ENCODE measurements at regions not wholly inside any gene's neighbourhood (a gene's known extent, or its start where the extent isn't known, plus 50 kb on each side); places are given as distances from the start of the nearest gene placed in this dataset.

DNA sequence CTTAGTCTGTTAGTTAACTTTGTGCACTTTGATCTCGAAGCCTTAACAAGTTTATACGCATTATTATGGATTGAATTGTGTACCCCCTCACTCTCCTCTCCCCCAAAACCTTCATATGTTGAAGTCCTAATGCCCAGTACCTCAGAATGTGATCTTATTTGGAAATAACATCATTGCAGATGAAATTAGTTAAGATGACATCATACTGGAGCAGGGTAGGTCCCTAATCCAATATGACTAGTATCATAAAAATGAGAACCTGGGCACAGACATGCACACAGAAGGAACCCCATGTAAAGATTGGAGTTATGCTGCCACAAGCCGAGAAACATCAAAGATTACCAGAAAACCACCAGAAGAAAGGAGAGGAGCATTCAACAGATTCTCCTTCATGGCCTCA is 85.8 kb upstream of the TSC22D1 start:
- no peak overlapping the region for H3K4me3 ChIP-seq
- no peak overlapping the region for H2AFZ ChIP-seq (ENCODE audit: low read depth, low read length)
- FAIRE-seq = no peak
- DNase-seq (ENCODE audit: extremely low read depth in 1 of 4, low spot score in 3 of 4) = no peak
- H3K79me2 ChIP-seq (ENCODE audit: control insufficient read depth, insufficient read depth, low read length) = no peaks in the 10 kb centered on the region
- H3K9me1 ChIP-seq (ENCODE audit: control insufficient read depth, insufficient read depth, low read length) = no peaks in the 10 kb centered on the region
- ChIA-PET POLR2A (interaction anchor here (1.1 kb wide), 1 partner anchor 10 kb away, joined by 3 read pairs; no protein-coding TSS in a partner anchor), CTCF (ENCODE audit: low intra/inter-chr PET ratio) (no interaction called here)
- no peak overlapping the region for H3K9ac ChIP-seq (ENCODE audit: insufficient read depth in 1 of 2, low read depth in 2 of 2, low read length in 2 of 2)
- H4K20me1 ChIP-seq (replicated peaks; ENCODE audit: control insufficient read depth, insufficient read depth, low read length) = no peaks in the 10 kb centered on the region
- H3K27me3 ChIP-seq (ENCODE audit: control insufficient read depth in 2 of 2, insufficient read depth in 2 of 2, low read length in 2 of 2) = peaks cover 0 to 13% of the 10 kb centered on the region in 2 experiments; a peak in 2 of 5 replicates
- intact Hi-C loops (cut with micrococcal nuclease) (no loop called here), in situ Hi-C loops (cut with MboI) (no loop called here)
- WGBS (ENCODE audit: insufficient coverage, low coverage, missing lambda C conversion rate) = 4% methylated on average over 3 of the region's 3 CpGs
- no peak overlapping the region for H3K4me2 ChIP-seq (ENCODE audit: insufficient read depth, low read length)
- no peak for ATAC-seq
- H3K27ac ChIP-seq (ENCODE audit: extremely low read depth, low read depth, low read length) = no peak overlapping the region
- no peaks in the 10 kb centered on the region for H3K4me1 ChIP-seq (replicated peaks in 1 of 2; ENCODE audit: control insufficient read depth in 2 of 2, insufficient read depth in 2 of 2, low read length in 2 of 2)
- TF ChIP-seq FOXM1 (IDR thresholded peaks at IDR 0.05; ENCODE audit: low read depth) = no peak
- TF ChIP-seq FOXM1 (CRISPR knock-in tag; IDR thresholded peaks at IDR 0.05; ENCODE audit: low read depth) = no peak
- TF ChIP-seq GTF2A2 (tag; IDR thresholded peaks at IDR 0.05) = no peak
- TF ChIP-seq BHLHE40 (IDR thresholded peaks at IDR 0.05; ENCODE audit: low read length) = no peak
- TF ChIP-seq NFIX (CRISPR knock-in tag; IDR thresholded peaks at IDR 0.05; ENCODE audit: low read depth) = no peak
- TF ChIP-seq ZNF431 (CRISPR knock-in tag; IDR thresholded peaks at IDR 0.05) = no peak
- no peak for TF ChIP-seq FOXJ2 (tag; IDR thresholded peaks at IDR 0.05)
- TF ChIP-seq, protein P1, sequence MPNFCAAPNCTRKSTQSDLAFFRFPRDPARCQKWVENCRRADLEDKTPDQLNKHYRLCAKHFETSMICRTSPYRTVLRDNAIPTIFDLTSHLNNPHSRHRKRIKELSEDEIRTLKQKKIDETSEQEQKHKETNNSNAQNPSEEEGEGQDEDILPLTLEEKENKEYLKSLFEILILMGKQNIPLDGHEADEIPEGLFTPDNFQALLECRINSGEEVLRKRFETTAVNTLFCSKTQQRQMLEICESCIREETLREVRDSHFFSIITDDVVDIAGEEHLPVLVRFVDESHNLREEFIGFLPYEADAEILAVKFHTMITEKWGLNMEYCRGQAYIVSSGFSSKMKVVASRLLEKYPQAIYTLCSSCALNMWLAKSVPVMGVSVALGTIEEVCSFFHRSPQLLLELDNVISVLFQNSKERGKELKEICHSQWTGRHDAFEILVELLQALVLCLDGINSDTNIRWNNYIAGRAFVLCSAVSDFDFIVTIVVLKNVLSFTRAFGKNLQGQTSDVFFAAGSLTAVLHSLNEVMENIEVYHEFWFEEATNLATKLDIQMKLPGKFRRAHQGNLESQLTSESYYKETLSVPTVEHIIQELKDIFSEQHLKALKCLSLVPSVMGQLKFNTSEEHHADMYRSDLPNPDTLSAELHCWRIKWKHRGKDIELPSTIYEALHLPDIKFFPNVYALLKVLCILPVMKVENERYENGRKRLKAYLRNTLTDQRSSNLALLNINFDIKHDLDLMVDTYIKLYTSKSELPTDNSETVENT (CRISPR knock-in tag; IDR thresholded peaks at IDR 0.05) = no peak
- TF ChIP-seq NEUROD1 (IDR thresholded peaks at IDR 0.05; ENCODE audit: borderline replicate concordance, low read depth, low read length, partially characterized antibody) = no peak
- TF ChIP-seq, protein P2, sequence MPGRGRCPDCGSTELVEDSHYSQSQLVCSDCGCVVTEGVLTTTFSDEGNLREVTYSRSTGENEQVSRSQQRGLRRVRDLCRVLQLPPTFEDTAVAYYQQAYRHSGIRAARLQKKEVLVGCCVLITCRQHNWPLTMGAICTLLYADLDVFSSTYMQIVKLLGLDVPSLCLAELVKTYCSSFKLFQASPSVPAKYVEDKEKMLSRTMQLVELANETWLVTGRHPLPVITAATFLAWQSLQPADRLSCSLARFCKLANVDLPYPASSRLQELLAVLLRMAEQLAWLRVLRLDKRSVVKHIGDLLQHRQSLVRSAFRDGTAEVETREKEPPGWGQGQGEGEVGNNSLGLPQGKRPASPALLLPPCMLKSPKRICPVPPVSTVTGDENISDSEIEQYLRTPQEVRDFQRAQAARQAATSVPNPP (IDR thresholded peaks at IDR 0.05; ENCODE audit: borderline replicate concordance, insufficient read depth, insufficient read length) = no peak
- TF ChIP-seq PHF8 (IDR thresholded peaks at IDR 0.05; ENCODE audit: borderline replicate concordance, low read length) = no peak
- TF ChIP-seq HLTF (IDR thresholded peaks at IDR 0.05) = no peak
- TF ChIP-seq SMAD2 (IDR thresholded peaks at IDR 0.05; ENCODE audit: low read depth, low read length) = no peak
- no peak for TF ChIP-seq NR4A1 (CRISPR knock-in tag; IDR thresholded peaks at IDR 0.05)
- TF ChIP-seq NR4A1 (tag; IDR thresholded peaks at IDR 0.05) = no peak
- TF ChIP-seq, protein P3, sequence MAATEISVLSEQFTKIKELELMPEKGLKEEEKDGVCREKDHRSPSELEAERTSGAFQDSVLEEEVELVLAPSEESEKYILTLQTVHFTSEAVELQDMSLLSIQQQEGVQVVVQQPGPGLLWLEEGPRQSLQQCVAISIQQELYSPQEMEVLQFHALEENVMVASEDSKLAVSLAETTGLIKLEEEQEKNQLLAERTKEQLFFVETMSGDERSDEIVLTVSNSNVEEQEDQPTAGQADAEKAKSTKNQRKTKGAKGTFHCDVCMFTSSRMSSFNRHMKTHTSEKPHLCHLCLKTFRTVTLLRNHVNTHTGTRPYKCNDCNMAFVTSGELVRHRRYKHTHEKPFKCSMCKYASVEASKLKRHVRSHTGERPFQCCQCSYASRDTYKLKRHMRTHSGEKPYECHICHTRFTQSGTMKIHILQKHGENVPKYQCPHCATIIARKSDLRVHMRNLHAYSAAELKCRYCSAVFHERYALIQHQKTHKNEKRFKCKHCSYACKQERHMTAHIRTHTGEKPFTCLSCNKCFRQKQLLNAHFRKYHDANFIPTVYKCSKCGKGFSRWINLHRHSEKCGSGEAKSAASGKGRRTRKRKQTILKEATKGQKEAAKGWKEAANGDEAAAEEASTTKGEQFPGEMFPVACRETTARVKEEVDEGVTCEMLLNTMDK (IDR thresholded peaks at IDR 0.05; ENCODE audit: borderline replicate concordance, insufficient read depth, low read depth, low read length, poor library complexity, severe bottlenecking) = no peak
- H3K36me3 ChIP-seq (ENCODE audit: control insufficient read depth, insufficient read depth, low read length) = no peaks in the 10 kb centered on the region
- H3K9me3 ChIP-seq (replicated peaks; ENCODE audit: control insufficient read depth, insufficient read depth, low read depth, low read length) = no peaks in the 10 kb centered on the region
- no TSS peak for BruUV-seq (replicated peaks)
